A673 (cell line): ENCODE measurements at regions not wholly inside any gene's neighbourhood (a gene's known extent, or its start where the extent isn't known, plus 50 kb on each side); places are given as distances from the start of the nearest gene placed in this dataset.

Experiments used
- BruUV-seq: library from RNA; stranded (reverse); fragments of 400-500 nt; replicated peaks from 2 replicates; lab custom pipeline; 2021; lab: Mats Ljungman, UMichigan
- CTCF ChIA-PET: fragments of 300-600 bp; sonication (Branson Sonifier 250); formaldehyde crosslinking; loops from one replicate; lab custom pipeline; 2022; ENCODE audit warnings: antibody characterized with exemption; lab: Charles Lee
- POLR2A ChIA-PET: fragments of 300-600 bp; sonication (Branson Sonifier 250); formaldehyde crosslinking; loops from one replicate; lab custom pipeline; 2022; ENCODE audit warnings: antibody characterized with exemption; ENCODE audit not compliant: low non-redundant PET; lab: Charles Lee
- DNase-seq: peaks from one replicate; pipeline ENCODE4 v3.0.0-alpha.2; 2015; ENCODE audit warnings: low spot score
- H3K27ac ChIP-seq: fragments of 200-600 bp; sonication (generic); 2 replicates; pipeline ENCODE4 v1.5.1; 2016; ENCODE audit warnings: mixed run types, low read depth, mild to moderate bottlenecking, mixed read lengths, antibody characterized with exemption, low read length; ENCODE audit not compliant: poor library complexity, severe bottlenecking
- H3K27me3 ChIP-seq: fragments of 200-600 bp; sonication (generic); replicated peaks from 2 replicates; pipeline ENCODE4 v1.6.1; 2017; ENCODE audit warnings: mixed run types, low read depth, mild to moderate bottlenecking, mixed read lengths, antibody characterized with exemption, low read length; ENCODE audit not compliant: insufficient read depth, poor library complexity
- H3K36me3 ChIP-seq: fragments of 200-600 bp; sonication (generic); 2 replicates; pipeline ENCODE4 v1.6.1; 2016; ENCODE audit warnings: mixed run types, mild to moderate bottlenecking, mixed read lengths, antibody characterized with exemption, low read length; ENCODE audit not compliant: insufficient read depth, poor library complexity, severe bottlenecking
- H3K4me1 ChIP-seq: fragments of 200-600 bp; sonication (generic); 2 replicates; pipeline ENCODE4 v1.6.1; 2017; ENCODE audit warnings: mixed run types, mild to moderate bottlenecking, mixed read lengths, antibody characterized with exemption, low read length; ENCODE audit not compliant: insufficient read depth, poor library complexity, severe bottlenecking
- H3K4me3 ChIP-seq: fragments of 200-600 bp; sonication (generic); 2 replicates; pipeline ENCODE4 v1.5.1; 2016; ENCODE audit warnings: low read depth, mixed run types, mild to moderate bottlenecking, mixed read lengths, low read length; ENCODE audit not compliant: poor library complexity, severe bottlenecking
- H3K9me3 ChIP-seq: fragments of 200-600 bp; sonication (generic); 2 replicates; pipeline ENCODE4 v1.6.1; 2016; ENCODE audit warnings: mixed run types, low read depth, mild to moderate bottlenecking, mixed read lengths, antibody characterized with exemption, low read length; ENCODE audit not compliant: poor library complexity, severe bottlenecking
- EZH2 ChIP-seq: fragments of 200-600 bp; sonication (generic); IDR thresholded peaks from 2 replicates; pipeline ENCODE4 v1.6.1; 2017; ENCODE audit warnings: borderline replicate concordance, low read depth, mild to moderate bottlenecking, mixed read lengths, antibody characterized with exemption, low read length; ENCODE audit not compliant: poor library complexity, severe bottlenecking
- intact Hi-C: fragments of 100-400 bp; cut with micrococcal nuclease; formaldehyde crosslinking; loops from one replicate; pipeline ENCODE4 v1.10.0; 2022; ENCODE audit not compliant: unreplicated experiment
- TF ChIP-seq, protein P1 (sequence below): fragments of 300-800, 200-600 bp; sonication (generic); conservative IDR thresholded peaks from 2 replicates; pipeline ENCODE4 v1.5.1; 2017; ENCODE audit warnings: low read depth, mild to moderate bottlenecking, antibody characterized with exemption, low read length, moderate library complexity, mixed read lengths

DNA sequence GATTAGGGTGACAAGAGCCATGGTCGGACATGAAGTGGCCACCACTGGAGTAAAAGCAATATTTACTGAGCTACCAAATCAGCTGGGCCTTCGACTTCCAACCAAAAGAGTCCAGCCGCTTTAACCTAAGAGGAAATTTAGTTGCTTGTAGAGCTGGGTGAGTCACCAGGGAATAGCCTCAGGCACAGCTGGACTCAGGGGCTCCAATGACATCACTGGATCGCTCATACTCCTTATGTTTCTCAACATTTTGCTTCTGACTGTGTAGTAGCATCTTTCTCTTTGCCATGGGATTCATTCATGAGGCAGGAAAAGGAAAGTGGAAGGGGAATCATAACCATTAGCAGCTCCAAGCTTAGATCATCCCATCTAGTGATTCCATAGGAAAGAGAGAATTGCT is 664.4 kb downstream of the MATN1 start:
- peak; percentile 65 for DNase-seq
- CTCF ChIA-PET = interaction anchor here (0.6 to 0.7 kb wide), 2 partner anchors 18 to 27 kb away, joined by 3 to 7 read pairs; no protein-coding TSS in a partner anchor

DNA sequence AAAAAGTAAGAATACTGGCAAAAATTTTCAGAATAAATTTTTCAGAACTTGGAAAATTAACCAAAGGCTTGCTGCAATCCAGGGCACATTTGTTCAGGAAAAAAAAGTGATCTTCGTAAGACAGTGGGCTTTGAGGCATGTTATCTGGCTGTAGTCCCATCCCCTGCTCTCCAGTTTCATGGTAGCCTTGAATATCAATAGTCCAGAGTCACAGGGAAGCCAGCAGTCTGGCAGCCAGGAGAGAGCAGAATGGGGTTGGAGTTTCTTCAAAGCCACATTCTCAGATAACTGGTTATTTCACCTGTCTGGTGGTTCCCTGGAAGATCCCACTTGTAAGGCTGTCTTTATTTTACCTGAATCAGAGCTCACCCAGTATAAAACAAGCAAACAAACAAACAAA is 669.3 kb downstream of the MATN1 start:
- H3K4me1 ChIP-seq = no peaks in the 10 kb centered on the region
- intact Hi-C loops = loop anchor here (10.0 kb wide), 1 partner anchor 59 kb away; no protein-coding TSS in a partner anchor
- H3K36me3 ChIP-seq = no peaks in the 10 kb centered on the region
- no peak overlapping the region for H3K27ac ChIP-seq
- DNase-seq = no peak
- H3K4me3 ChIP-seq = no peak overlapping the region
- TF ChIP-seq, protein P1, sequence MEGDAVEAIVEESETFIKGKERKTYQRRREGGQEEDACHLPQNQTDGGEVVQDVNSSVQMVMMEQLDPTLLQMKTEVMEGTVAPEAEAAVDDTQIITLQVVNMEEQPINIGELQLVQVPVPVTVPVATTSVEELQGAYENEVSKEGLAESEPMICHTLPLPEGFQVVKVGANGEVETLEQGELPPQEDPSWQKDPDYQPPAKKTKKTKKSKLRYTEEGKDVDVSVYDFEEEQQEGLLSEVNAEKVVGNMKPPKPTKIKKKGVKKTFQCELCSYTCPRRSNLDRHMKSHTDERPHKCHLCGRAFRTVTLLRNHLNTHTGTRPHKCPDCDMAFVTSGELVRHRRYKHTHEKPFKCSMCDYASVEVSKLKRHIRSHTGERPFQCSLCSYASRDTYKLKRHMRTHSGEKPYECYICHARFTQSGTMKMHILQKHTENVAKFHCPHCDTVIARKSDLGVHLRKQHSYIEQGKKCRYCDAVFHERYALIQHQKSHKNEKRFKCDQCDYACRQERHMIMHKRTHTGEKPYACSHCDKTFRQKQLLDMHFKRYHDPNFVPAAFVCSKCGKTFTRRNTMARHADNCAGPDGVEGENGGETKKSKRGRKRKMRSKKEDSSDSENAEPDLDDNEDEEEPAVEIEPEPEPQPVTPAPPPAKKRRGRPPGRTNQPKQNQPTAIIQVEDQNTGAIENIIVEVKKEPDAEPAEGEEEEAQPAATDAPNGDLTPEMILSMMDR = no peak
- no peak for TF ChIP-seq EZH2
- POLR2A ChIA-PET = interaction anchor here (1.1 kb wide), 1 partner anchor 663 kb away, joined by 4 read pairs; no protein-coding TSS in a partner anchor
- H3K27me3 ChIP-seq = peaks cover 14% of the 10 kb centered on the region
- H3K9me3 ChIP-seq = no peaks in the 10 kb centered on the region
- no TSS peak for BruUV-seq
- CTCF ChIA-PET = no interaction called here

More for the DNA sequence above, 664.4 kb downstream of the MATN1 start:
- TF ChIP-seq EZH2 = no peak
- TF ChIP-seq, protein P1 = no peak
- no TSS peak for BruUV-seq
- intact Hi-C loops = loop anchor here (10.0 kb wide), 1 partner anchor 64 kb away; no protein-coding TSS in a partner anchor
- Histone ChIP-seq H3K9me3 (no peaks in the 10 kb centered on the region), H3K27me3 (peaks cover 8% of the 10 kb centered on the region), H3K36me3 (no peaks in the 10 kb centered on the region), H3K27ac (no peak overlapping the region), H3K4me3 (no peak overlapping the region), H3K4me1 (no peaks in the 10 kb centered on the region)
- POLR2A ChIA-PET = no interaction called here

DNA sequence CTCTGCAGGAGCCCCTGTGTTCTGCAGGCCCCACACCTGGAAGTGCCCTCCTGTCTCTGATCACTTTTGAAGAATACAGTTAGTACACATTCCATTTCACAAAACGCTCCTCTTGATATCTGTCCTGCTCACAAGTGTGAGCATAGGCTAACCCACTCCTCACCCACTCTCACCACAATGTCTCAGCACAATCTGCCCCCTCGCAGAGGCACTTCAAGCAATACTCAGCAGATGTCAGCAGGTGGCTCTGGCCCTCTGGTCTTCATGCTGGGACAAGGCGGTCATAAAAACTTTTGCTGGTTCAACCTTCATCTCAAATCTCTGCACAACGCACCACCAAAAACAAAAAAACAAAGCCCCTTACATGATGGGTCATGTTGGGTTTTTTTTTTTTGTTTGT is 671.2 kb downstream of the MATN1 start:
- ChIA-PET POLR2A (no interaction called here), CTCF (no interaction called here)
- TF ChIP-seq, protein P1 = no peak
- no peak for TF ChIP-seq EZH2
- Histone ChIP-seq H3K36me3 (no peaks in the 10 kb centered on the region), H3K4me3 (no peak overlapping the region), H3K9me3 (no peaks in the 10 kb centered on the region), H3K4me1 (no peaks in the 10 kb centered on the region), H3K27ac (no peak overlapping the region), H3K27me3 (peaks cover 14% of the 10 kb centered on the region)
- no TSS peak for BruUV-seq
- DNase-seq = no peak
- intact Hi-C loops = loop anchor here (10.0 kb wide), 1 partner anchor 57 kb away; no protein-coding TSS in a partner anchor
